SK-N-SH (cell line): ENCODE measurements at regions not wholly inside any gene's neighbourhood (a gene's known extent, or its start where the extent isn't known, plus 50 kb on each side); places are given as distances from the start of the nearest gene placed in this dataset.

Source experiments
- CTCF ChIA-PET: fragments of 300-600, 350-600 bp; formaldehyde crosslinking; extraction: SDS; loops from one replicate; lab custom pipeline; 2021; lab: Yijun Ruan, JAX
- POLR2A ChIA-PET: fragments of 350-600 bp; sonication (Branson Sonifier 250); formaldehyde crosslinking; extraction: SDS; loops from one replicate; lab custom pipeline; 2020; ENCODE audit warnings: antibody characterized with exemption, inconsistent platforms; lab: Yijun Ruan, JAX
- DNase-seq: peaks from one replicate; pipeline ENCODE4 v3.0.0; 2012
- H2AFZ ChIP-seq: fragments of 200-600 bp; sonication (generic); 2 replicates; pipeline ENCODE4 v1.8.1; 2016; ENCODE audit warnings: antibody characterized with exemption, mild to moderate bottlenecking, low read depth
- H3F3A ChIP-seq: fragments of 200-600 bp; sonication (generic); replicated peaks from 2 replicates; pipeline ENCODE3; 2016; ENCODE audit warnings: antibody characterized with exemption, mild to moderate bottlenecking; ENCODE audit not compliant: insufficient read depth
- H3K27ac ChIP-seq, 2 experiments: fragments of 200-500 bp in 1 of 2; fragments of 200-600 bp in 1 of 2; sonication (Bioruptor generic) in 1 of 2; sonication (generic), shearing (Covaris generic) in 1 of 2; 2 replicates each; pipeline versions ENCODE4 v1.5.1 to v1.6.1; 2014 to 2016; ENCODE audit warnings: low read depth in 2 of 2, inconsistent platforms in 1 of 2, low read length in 1 of 2, mild to moderate bottlenecking in 1 of 2, mixed read lengths in 1 of 2
- H3K27me3 ChIP-seq: fragments of 200-600 bp; sonication (generic), shearing (Covaris generic); 2 replicates; pipeline ENCODE4 v1.6.1; 2016; ENCODE audit warnings: mixed run types; ENCODE audit not compliant: insufficient read depth
- H3K36me3 ChIP-seq, 2 experiments: fragments of 200-500 bp in 1 of 2; fragments of 200-600 bp in 1 of 2; sonication (Bioruptor generic) in 1 of 2; sonication (generic) in 1 of 2; replicated peaks in 1 of 2; 2 replicates each; pipeline versions ENCODE3 to v1.5.1; 2014 to 2016; ENCODE audit warnings: low read length in 1 of 2, mild to moderate bottlenecking in 1 of 2; ENCODE audit not compliant: insufficient read depth in 2 of 2, control insufficient read depth in 1 of 2
- H3K4me1 ChIP-seq, 2 experiments: fragments of 200-500 bp in 1 of 2; fragments of 200-600 bp in 1 of 2; sonication (Bioruptor generic) in 1 of 2; sonication (generic), shearing (Covaris generic) in 1 of 2; 2 replicates each; pipeline versions ENCODE4 v1.5.1 to v1.6.1; 2014 to 2016; ENCODE audit warnings: low read depth in 1 of 2, low read length in 1 of 2, mixed run types in 1 of 2; ENCODE audit not compliant: insufficient read depth in 2 of 2, control insufficient read depth in 1 of 2
- H3K4me2 ChIP-seq: fragments of 200-600 bp; sonication (generic), shearing (Covaris generic); 2 replicates; pipeline ENCODE4 v1.6.1; 2017; ENCODE audit warnings: mixed run types
- H3K4me3 ChIP-seq, 2 experiments: fragments of 200-500 bp in 1 of 2; fragments of 200-600 bp in 1 of 2; sonication (Bioruptor generic) in 1 of 2; sonication (generic), shearing (Covaris generic) in 1 of 2; 2 replicates each; pipeline versions ENCODE4 v1.5.1 to v1.8.1; 2014 to 2016; ENCODE audit warnings: low read depth in 2 of 2, inconsistent platforms in 1 of 2, low read length in 1 of 2, mild to moderate bottlenecking in 1 of 2, mixed read lengths in 1 of 2, moderate library complexity in 1 of 2
- H3K79me2 ChIP-seq: fragments of 200-600 bp; sonication (generic); 2 replicates; pipeline ENCODE4 v1.8.1; 2017; ENCODE audit warnings: mild to moderate bottlenecking; ENCODE audit not compliant: insufficient read depth
- H3K9ac ChIP-seq: fragments of 200-600 bp; sonication (generic); 2 replicates; pipeline ENCODE4 v1.6.1; 2017; ENCODE audit warnings: mixed run types
- H3K9me2 ChIP-seq: fragments of 200-600 bp; sonication (generic); 2 replicates; pipeline ENCODE4 v1.6.1; 2017; ENCODE audit warnings: mixed run types
- H3K9me3 ChIP-seq: fragments of 200-600 bp; sonication (generic); 2 replicates; pipeline ENCODE4 v1.6.1; 2017; ENCODE audit warnings: mixed run types, mild to moderate bottlenecking, moderate library complexity
- H4K20me1 ChIP-seq: fragments of 200-600 bp; sonication (generic); 2 replicates; pipeline ENCODE4 v1.6.1; 2017; ENCODE audit warnings: mild to moderate bottlenecking, mixed run types; ENCODE audit not compliant: insufficient read depth
- ELF1 ChIP-seq: IDR thresholded peaks from 2 replicates; pipeline ENCODE4 v1.4.0; 2012
- FOXJ3 ChIP-seq: sonication (generic); formaldehyde crosslinking; IDR thresholded peaks from 2 replicates; pipeline ENCODE4 v1.5.1; 2020; ENCODE audit warnings: mild to moderate bottlenecking, missing genetic modification reagents
- GABPA ChIP-seq: IDR thresholded peaks from 2 replicates; pipeline ENCODE4 v1.4.0; 2012; ENCODE audit warnings: low read depth, mild to moderate bottlenecking
- GATA2 ChIP-seq: sonication (generic); formaldehyde crosslinking; IDR thresholded peaks from 2 replicates; pipeline ENCODE4 v1.5.0; 2020; ENCODE audit warnings: mild to moderate bottlenecking, missing genetic modification reagents
- JUND ChIP-seq: IDR thresholded peaks from 2 replicates; pipeline ENCODE4 v1.4.0; 2012
- MAX ChIP-seq: IDR thresholded peaks from 2 replicates; pipeline ENCODE4 v1.4.0; 2012; ENCODE audit warnings: low read depth
- SMC3 ChIP-seq: IDR thresholded peaks from 2 replicates; pipeline ENCODE4 v1.6.1; 2012; ENCODE audit warnings: low read depth, low read length, improper control_type of control experiment
- YY1 ChIP-seq: IDR thresholded peaks from 2 replicates; pipeline ENCODE4 v1.4.0; 2012; ENCODE audit warnings: low read depth, mild to moderate bottlenecking
- ZBTB33 ChIP-seq: IDR thresholded peaks from 2 replicates; pipeline ENCODE4 v1.4.0; 2012; ENCODE audit warnings: low read depth, borderline replicate concordance
- WGBS: methylation state at CpG from one replicate; pipeline ENCODE4 v1.1.6; 2017; ENCODE audit warnings: low lambda C conversion rate; 5-methylcytosine and 5-hydroxymethylcytosine counted together

DNA sequence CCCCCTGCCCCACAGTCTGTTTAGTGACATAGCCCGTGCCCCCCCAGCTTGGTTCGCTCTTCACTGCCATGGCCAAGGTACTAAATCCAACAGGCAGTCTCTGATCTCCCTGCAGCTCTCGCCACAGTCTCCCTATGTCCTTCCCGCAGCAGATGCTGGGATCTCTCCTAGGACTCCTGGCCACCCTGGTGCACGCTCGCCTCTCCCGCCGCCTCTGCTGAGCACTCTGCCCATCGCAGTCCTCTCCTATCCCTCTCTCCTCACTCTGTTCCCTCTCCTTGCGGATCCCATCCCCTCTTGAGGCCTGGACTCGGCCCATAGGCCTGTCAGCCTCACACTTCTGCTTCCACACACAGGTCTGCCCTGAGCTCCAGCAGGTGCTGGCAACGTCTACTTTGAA, 204.8 kb upstream of the TCERG1L start (continued):
- TF ChIP-seq ZBTB33, result no peak
- TF ChIP-seq, all 33 proteins: peak for 0

DNA sequence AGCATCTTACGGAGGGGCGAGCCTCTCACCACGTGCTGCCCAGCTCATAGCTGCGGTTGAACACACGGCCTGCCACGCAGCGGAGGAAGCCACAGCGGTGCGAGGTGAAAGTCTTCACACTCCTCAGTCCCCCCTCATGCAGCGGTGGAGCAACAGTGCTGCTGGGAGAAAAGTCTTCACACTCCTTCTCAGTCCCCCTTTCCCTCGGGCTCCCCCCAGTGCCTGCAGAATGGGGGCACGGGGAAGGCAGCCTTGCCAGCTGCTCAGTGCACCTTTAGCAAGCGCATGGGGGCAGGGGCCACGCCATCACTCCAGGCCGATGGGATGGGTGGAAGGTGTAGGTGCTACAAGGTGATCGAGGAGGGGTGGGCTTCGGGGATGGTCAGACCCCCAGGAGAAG, 206.3 kb upstream of the TCERG1L start:
- POLR2A ChIA-PET, result no interaction called here
- Histone ChIP-seq H3K4me1 (peaks cover 0 to 4% of the 10 kb centered on the region in 2 experiments; a peak in 1 of 4 replicates), H3K27ac (no peak overlapping the region), H3K36me3 (no peaks in the 10 kb centered on the region), H3K9me2 (no peaks in the 10 kb centered on the region), H3K79me2 (no peaks in the 10 kb centered on the region), H3K27me3 (no peaks in the 10 kb centered on the region), H3K9me3 (no peaks in the 10 kb centered on the region), H3K4me2 (no peak overlapping the region), H3F3A (no peaks in the 10 kb centered on the region), H4K20me1 (no peaks in the 10 kb centered on the region), H3K4me3 (no peak overlapping the region), H2AFZ (no peak overlapping the region), H3K9ac (no peak overlapping the region)
- no peak for TF ChIP-seq JUND
- no peak for TF ChIP-seq FOXJ3 (CRISPR knock-in tag)
- TF ChIP-seq MAX, result no peak
- no peak for TF ChIP-seq SMC3
- TF ChIP-seq GABPA, result no peak
- no peak for TF ChIP-seq ZBTB33
- TF ChIP-seq ELF1, result no peak
- WGBS, result 44% methylated on average over 17 of the region's 17 CpGs
- no peak for DNase-seq
- CTCF ChIA-PET, result no interaction called here

GRCh38 chr10:131519723-131520605, 208.4 kb upstream of the TCERG1L start:
- ChIA-PET CTCF (interaction anchor here (1.3 kb wide), 1 partner anchor 355 kb away, joined by 3 read pairs; no protein-coding TSS in a partner anchor), POLR2A (no interaction called here)
- Histone ChIP-seq H3K4me2 (no peak overlapping the region), H3K9ac (no peak overlapping the region), H3K79me2 (no peaks in the 10 kb centered on the region), H3K27ac (no peak overlapping the region), H3K4me1 (no peaks in the 10 kb centered on the region), H2AFZ (no peak overlapping the region), H4K20me1 (no peaks in the 10 kb centered on the region), H3F3A (no peaks in the 10 kb centered on the region), H3K36me3 (no peaks in the 10 kb centered on the region), H3K4me3 (no peak overlapping the region), H3K9me3 (no peaks in the 10 kb centered on the region), H3K9me2 (no peaks in the 10 kb centered on the region), H3K27me3 (no peaks in the 10 kb centered on the region)
- WGBS, result 61% methylated on average over 40 of the region's 43 CpGs
- DNase-seq, result no peak
- TF ChIP-seq GATA2 (CRISPR knock-in tag), result no peak
- TF ChIP-seq YY1, result no peak
- TF ChIP-seq MAX, result no peak
- no peak for TF ChIP-seq FOXJ3 (CRISPR knock-in tag)
- no peak for TF ChIP-seq SMC3
